GM19467 (cell line): ENCODE measurements at regions not wholly inside any gene's neighbourhood (a gene's known extent, or its start where the extent isn't known, plus 50 kb on each side); places are given as distances from the start of the nearest gene placed in this dataset.

Experiments used
- ATAC-seq: cut with Tn5 transposase; IDR thresholded peaks from one replicate; pipeline ENCODE4 v1.9.1; 2021; ENCODE audit warnings: mild to moderate bottlenecking, moderate library complexity; ENCODE audit not compliant: unreplicated experiment

DNA sequence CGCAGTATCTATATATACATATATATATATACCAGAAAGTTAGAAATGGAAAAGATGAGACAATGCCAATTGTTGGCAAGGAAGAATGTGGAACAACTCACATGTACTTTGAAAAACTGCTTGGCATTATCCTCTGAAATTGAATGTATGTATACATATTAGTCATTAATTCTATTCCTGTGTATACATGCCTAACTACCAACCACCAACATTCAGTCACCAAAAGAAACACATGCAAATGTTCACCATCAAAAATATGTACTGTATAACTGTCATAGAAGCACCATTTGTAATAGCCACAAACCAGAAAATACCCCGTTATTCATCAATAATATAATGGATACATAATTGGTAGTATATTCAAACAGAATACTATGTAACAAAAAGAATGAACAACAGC is 330.2 kb upstream of the GRAMD2B start:
- no peak for ATAC-seq

DNA sequence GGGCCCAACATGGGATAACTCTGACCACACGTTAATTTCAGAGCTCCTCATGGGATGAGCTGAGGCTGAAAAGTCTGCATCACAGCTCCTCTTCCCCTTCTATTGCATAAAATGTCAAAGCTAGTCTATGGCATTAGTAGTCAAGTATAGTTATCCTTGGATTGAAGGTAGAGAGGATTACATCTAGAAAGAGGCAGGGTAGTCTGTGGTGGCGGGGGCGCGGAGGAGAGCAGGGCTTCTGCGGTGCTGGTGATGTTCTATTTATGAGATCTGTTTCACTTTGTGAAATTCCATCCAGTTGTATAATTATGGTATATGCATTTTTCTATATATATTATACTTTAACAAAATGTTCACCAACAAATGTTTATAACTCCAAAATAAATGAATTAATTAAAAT is 329.5 kb upstream of the GRAMD2B start:
- no peak for ATAC-seq

DNA sequence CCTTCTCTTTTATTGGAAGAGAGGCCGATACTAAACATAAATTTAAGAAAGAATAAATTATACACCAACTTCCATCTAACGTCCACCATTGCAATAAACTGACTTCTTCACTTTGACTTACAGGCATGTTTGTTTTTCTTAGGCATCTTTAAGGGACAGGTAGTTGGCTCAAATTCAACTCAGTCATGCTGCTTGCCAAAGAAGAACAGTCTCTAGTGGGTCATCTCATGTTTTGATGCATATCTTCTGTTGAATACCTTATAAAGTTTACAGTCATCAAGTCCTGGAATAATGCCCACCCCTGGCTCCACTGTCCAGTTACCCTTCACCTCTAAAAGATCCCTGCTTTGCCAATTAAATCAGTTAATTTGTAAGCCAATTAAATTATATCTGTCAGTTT is 328.2 kb upstream of the GRAMD2B start:
- ATAC-seq = no peak

DNA sequence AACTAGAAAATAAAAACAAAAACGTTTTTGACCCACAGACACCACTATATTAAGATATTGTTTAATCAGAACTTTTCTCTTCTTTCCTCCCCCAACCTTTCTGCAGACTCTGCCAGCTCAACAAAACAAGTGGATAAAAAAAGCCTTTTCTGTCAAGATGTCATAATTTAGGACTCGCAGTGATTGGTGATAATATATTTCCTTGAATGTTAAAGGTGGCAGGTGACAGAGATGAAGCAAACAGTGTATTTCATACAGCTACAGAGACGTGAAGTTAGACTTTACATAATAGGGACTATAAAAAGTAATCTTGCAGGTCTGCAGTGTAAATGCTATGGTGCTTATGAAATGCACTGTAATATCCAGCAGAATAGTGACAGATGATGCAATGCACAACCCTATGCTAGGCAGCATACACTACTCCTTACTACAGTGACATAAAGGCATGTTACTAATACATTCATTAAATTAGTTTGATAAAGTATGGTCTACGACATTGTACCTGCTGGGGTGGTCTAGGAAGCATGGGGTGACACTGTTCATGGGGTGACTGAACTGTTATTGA is 326.7 kb upstream of the GRAMD2B start:
- no peak for ATAC-seq

DNA sequence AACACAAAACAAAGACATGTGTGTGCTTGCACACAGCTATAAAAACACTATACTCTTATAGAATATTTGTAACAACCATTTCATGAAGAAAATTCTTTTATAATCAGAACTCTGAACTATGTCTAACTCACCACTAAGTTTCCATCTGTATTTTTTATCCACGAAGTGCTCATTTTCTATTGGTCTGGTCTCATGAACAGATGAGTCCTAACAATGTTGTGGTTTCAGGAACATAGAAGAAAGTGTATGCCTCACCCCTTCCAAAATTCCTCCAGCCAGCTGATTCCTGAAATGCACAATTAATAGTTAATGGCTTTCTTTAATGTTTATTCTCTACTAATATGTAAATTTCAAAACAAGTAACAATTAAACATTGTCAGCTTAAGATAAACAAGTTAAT is 325.3 kb upstream of the GRAMD2B start:
- no peak for ATAC-seq

DNA sequence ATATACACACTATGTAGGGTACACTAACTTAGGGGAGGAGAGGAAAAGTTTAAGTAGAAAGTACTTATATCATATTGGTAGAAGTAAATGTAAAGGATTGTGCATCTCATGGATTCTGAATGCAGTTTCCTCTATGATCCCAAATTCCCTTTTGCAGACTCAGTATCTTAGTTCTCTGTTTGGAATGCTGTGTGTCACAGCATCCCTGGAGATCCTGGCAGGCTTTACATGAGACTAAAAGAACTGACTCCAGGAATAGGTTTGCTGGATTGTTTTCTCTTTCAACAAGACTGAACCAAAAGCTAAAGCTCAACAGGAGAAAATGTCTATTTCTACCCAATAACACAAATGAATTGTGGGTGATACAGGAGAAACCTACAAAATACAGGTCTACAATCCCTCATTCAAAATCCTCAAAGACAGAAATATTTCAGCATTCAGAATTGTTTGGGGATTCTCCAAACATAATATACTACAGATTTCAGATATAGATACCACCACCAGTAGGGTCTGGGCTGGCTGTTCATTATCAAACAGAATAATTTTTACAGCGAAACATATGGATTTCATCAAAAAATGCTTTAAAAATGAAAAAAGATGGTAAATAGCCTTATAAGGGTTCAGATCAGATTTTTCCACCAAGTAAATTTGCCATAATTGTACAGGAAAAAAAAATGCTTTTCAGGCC is 324.7 kb upstream of the GRAMD2B start:
- no peak for ATAC-seq

DNA sequence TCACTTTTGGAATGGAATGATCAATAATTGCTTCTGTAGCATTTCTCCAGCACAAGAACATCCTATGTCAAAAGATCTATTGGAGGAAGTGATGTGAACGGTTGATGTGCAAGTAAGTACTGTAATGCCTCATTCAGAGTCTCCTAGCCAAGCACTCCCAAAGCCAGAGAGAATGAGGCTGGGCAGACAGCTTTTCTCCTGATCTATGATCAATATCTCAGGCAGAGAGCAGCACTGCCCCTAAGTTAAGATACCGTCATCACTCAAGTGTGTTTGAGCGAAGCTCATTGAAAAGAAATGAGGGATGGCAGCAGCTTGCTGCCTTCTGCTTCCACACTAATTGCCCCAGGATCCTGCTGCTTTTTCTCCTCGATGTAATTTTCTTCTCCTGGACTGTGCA is 324.1 kb upstream of the GRAMD2B start:
- ATAC-seq = no peak

DNA sequence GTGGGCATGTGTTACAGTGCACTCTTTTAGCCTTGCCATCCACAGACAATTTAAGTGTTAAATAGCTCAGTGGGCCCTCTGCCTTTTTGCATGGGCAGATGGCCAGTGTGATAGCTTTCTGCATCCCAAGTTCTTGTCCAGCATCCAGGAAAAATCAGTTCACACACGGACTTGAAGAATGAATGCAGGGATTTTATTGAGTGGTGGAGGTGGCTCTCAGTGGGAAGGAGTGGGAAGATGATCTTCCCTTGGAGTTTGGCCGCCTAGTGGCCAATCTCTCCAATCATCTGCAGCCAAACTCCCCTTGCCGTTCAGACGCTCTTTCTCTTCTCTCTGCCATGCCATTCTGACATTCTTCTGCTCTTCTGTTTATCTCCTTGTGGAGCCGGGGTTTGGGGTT is 322.4 kb upstream of the GRAMD2B start:
- no peak for ATAC-seq

DNA sequence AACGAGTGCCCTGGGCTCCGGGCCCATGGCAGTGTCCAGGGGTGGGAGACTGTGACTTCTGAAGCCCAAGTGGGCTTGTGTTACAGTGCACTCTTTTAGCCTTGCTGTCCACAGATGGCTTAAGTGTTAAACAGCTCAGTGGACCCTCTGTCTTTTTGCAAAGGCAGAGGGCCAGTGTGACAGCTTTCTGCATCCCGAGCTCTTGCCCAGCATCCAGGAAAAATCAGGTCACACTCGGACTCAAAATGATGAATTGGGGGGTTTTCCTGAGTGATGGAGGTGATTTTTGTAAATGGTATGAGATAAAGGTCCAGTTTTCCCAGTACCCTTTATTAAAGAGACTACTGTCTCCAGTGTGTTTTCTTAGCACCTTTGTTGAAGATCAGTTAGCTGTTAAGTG is 321.3 kb upstream of the GRAMD2B start:
- no peak for ATAC-seq

DNA sequence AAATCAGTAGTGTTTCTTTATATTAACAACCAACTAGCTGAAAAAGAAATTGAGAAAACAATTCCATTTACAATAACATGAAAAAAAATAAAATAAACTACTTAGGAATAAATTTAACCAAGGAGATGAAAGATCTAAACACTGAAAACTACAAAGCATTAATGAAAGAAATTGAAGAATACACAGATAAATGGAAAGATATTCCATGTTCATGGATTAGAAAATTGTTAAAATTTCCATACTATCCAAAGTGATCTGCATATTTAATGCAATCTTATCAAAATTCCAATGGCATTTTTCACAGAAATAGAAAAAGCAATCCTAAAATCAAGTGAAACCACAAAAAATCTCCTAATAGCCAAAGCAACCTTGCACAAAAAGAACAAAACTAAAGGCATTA is 320.2 kb upstream of the GRAMD2B start:
- no peak for ATAC-seq

DNA sequence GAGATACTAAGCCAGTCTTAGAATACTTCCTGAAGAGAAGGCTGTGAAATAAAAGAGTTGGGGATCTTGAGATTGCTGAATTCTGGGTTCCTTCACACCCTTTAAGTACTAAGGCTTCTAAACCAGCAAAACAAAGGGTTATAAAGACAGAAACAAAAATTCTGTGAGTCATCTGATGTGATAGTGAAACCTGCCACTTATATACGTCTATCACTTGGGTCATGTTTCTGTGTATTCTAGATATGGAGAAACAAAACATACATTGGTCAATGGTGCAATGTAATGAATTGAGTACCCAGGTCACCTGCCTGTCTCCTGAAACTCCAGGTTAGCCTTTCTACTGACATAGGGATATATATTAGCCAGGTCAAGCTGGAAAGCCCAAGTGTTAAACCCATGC is 319.3 kb upstream of the GRAMD2B start:
- no peak for ATAC-seq

DNA sequence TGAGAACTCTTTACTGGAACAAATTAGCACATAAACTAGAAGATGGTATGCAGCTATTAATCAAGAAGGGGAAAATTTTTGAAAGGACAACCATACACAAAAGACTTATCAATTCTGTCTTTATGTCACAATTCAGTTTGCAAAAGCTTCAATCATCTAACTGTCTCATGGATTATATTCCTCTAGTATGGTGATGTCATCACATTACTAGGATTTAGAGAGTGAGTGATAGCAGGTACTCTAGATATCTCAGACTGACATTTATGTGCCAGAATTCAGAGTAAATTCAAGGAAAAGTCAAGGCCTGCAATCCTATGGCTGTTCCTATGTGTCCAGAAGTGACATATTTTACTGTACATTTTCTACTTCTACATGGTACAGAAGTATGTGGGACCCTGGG is 318.9 kb upstream of the GRAMD2B start:
- no peak for ATAC-seq

DNA sequence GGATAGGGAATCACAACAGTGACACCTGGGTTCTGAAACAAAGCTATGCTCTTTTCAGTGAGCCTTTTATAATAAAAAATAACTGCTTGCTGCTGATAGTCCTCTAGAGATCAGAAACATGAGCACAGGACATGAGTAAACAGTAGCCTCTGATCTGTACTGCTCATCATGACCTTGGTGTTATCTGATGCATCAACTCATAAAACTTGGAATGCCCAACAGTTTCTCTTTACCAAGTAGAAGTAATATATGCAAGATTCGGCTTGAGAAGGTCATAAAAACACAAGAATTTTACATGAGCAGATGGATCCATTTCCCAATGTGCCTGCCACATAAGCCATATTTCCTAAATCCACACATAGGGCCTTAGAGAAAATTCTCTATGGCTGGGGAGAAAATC is 318.3 kb upstream of the GRAMD2B start:
- ATAC-seq = no peak

DNA sequence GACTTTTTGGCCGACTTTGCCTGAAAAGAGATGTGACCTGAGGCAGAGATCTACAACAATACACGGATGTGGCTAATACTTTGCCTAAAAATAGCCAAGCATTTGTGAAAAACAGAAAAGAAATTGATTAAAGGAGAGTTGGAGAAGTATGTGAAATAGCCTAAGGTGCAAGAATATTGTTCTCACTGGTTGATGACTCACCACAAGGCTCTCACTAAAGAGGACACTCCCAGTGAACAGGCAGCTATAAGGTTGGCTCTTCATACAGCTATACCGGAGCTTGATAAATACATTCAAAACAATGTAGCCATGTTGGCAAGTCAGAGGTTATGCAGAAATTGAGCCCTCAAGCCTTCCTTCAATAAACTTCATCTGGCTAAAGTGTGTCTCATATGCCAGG is 317.2 kb upstream of the GRAMD2B start:
- no peak for ATAC-seq

DNA sequence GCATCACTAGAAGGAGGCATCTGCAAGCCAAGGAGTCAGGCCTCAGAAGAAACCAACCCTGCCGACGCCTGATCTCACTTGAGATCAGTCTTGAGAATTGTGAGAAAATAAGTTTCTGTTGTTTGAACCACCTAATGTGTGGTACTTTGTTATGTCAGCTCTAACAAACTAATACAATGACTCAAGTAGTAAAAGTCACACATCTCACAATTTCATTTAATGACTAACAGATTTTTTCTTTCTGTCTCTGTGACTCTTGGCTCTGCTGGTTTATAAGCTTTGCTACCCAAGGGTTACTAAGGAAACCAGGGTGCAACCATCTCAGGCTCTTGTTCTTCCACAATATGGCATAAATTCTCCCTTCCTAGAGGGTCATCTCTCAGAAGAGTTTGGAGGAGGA is 315.8 kb upstream of the GRAMD2B start:
- ATAC-seq = no peak

DNA sequence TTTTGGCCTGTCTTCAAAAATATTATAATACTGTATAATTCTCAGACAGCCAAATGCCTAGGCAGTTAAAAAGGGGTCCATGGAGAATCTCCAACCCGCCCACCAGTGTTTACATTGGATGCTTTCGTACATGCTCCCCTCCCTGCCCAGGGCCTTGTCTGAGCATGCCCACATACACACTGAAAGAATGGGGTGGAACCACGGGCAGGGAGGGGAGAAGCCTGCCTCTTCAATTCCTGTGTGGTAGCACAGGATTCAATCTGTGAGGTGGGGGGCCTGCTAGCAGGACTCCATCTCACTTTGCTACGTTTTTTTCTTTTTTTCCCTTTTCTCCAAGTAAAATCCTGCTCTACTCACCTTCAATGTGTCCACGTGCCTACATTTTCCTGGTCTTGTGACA is 314.7 kb upstream of the GRAMD2B start:
- no peak for ATAC-seq

DNA sequence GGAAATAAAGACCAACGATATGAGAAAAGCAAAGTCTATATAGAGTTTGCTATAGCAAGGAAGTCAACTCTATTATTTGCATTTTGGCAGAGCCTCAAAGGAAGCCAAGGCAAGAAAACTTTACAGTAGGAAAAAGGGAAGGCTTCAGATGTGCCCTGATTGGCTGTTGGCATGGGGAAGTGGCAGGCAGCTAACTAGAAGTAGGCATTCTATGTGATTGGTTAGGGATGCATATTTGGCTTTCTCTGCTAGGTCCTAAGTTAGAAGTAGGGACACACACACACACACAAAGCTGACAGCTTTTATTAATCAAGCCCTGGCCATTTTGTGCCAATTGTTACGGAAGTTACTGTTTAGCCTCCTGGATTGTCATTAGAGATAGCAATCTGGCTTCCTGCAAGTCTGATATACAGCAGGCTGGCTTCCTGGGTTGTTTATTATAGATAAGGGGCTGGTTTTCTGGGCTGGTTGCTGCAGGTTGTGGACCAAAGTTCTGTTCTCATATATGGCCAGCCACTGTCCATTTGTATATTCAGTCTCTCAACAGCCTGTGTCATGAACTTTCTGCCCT is 308.1 kb upstream of the GRAMD2B start:
- ATAC-seq = no peak

DNA sequence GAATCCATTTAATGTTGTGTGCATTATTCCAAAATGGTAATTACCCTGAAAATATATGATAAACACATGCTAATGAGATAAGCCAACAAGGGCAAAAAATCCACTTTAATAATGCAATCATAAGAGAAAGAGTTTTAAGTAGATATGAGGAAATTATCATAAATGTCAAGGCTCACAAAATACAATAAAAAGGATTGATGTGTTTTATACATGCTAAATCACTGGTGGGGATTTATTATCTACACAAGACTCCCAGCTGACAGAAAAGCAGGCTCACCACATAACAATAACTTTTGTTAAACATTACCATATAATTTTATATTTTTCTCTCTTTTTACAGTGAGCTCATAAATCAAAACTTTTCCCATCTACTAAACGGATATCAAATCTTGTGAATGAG is 306.2 kb upstream of the GRAMD2B start:
- no peak for ATAC-seq

DNA sequence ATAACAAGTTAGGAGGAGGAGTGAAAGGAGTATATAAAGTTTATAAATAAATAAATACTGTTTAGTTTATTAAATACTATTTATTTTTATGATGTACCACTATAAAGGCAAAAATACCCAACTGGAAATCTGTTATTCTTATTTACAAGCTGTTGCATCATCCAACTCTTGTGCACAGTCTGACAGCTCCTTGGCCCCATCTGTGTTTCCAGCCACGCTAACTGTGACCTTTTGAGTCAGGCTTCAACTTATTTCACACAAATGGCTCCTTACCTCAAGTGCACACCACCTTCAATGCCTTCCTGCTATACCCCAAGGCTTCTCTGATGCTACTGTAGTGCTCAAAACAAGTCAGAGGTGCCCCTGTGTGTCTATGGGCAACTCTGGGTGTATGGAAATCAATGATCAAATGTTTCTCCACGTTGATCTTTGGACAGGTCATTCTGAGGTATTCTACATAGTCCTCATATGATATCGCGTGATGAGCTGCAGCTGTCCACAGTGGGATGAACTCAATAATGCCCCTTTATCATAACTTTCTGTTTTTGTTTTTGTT is 303.2 kb upstream of the GRAMD2B start:
- ATAC-seq = no peak

DNA sequence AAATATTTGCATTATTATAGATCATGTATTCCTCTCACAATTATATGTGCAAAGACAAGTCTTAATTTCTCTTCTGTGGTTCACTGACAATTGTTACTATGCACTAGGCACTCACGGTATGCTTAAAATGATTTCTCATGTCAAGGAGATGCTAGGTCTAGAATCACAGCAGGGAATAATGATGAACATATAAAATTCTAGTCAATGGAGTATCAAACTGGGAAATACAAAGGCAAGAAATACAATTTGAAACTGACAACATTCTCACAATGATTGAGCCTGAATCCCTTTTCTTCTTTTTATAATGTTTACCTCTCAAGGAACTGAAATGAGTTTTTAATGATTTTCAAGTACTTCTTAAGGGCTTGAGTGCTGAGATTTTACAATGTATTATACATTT is 302.3 kb upstream of the GRAMD2B start:
- no peak for ATAC-seq

DNA sequence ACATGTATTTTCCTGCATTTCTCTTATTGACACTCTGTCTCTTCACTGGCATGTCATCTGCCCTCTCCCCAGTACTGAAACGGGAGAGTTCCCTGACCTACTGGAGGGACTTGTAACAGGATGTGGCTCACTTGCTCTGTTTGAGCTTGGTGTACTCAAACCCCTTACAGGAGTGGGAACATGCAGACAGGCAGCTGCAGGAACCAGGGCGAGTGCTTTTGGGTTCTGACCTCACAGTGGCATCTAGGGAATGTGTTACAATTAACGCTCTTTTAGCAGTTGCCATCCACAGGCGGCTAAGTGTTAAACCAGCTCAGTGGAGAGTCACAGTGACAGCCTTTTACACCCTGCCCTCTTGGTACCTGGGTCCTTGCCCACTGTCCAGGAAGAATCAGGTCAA is 300.3 kb upstream of the GRAMD2B start:
- ATAC-seq = no peak

DNA sequence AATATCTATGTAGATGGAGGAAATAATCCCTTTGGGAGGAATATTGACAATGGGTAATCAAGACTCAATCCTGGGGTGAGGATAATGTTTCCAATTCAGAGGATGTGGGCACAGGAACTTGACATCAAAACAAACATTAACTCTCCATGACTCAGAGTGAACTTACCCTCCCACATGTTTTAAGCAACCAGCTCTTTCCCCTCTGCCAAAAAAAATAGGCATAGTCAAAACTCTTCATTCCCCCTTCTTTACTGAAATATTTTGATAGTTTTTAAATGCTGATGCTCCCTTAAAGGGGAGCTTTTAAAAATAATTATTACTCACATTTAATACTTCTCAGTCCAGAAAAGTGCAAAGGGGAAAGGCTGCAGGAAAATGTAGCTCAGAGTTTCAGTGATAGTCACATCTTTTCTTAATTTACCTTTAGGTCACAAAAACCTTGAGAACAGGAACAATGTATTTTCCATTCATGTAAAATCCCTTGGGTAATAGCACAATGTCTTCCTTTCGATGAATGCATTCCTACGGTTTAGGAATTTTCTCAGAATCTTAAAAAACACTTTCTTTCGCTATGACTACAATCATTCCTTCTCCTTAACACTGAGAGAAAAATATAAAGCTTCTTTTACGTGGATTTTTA is 298.4 kb upstream of the GRAMD2B start:
- no peak for ATAC-seq
